Glutamatergic neuron (in vitro differentiated cells): ENCODE measurements at regions not wholly inside any gene's neighbourhood (a gene's known extent, or its start where the extent isn't known, plus 50 kb on each side); places are given as distances from the start of the nearest gene placed in this dataset.

Source experiments
- DNase-seq: peaks from one replicate; pipeline ENCODE4 v3.0.0; 2022
- H3K27ac Mint-ChIP-seq: one replicate; pipeline ENCODE4 v1.8.0; 2020; ENCODE audit warnings: mild to moderate bottlenecking, mixed read lengths, inconsistent platforms; ENCODE audit not compliant: unreplicated experiment
- H3K27me3 Mint-ChIP-seq: one replicate; pipeline ENCODE4 v1.8.0; 2020; ENCODE audit warnings: mild to moderate bottlenecking, moderate library complexity, mixed read lengths, inconsistent platforms; ENCODE audit not compliant: unreplicated experiment
- H3K36me3 Mint-ChIP-seq: one replicate; pipeline ENCODE4 v1.8.0; 2020; ENCODE audit warnings: mild to moderate bottlenecking, mixed read lengths, inconsistent platforms; ENCODE audit not compliant: unreplicated experiment
- H3K4me1 Mint-ChIP-seq: one replicate; pipeline ENCODE4 v1.8.0; 2020; ENCODE audit warnings: mild to moderate bottlenecking, low read depth, mixed read lengths, inconsistent platforms; ENCODE audit not compliant: unreplicated experiment
- H3K4me3 Mint-ChIP-seq: one replicate; pipeline ENCODE4 v1.8.0; 2020; ENCODE audit warnings: mild to moderate bottlenecking, mixed read lengths, inconsistent platforms; ENCODE audit not compliant: unreplicated experiment
- H3K9me3 Mint-ChIP-seq: one replicate; pipeline ENCODE4 v1.8.0; 2020; ENCODE audit warnings: mild to moderate bottlenecking, moderate library complexity, mixed read lengths, inconsistent platforms; ENCODE audit not compliant: unreplicated experiment
- TF ChIP-seq, protein P1 (sequence below): fragments of 200-600 bp; sonication (generic); IDR thresholded peaks from one replicate; pipeline ENCODE4 v1.5.0; 2021; ENCODE audit not compliant: partially characterized antibody, unreplicated experiment

DNA sequence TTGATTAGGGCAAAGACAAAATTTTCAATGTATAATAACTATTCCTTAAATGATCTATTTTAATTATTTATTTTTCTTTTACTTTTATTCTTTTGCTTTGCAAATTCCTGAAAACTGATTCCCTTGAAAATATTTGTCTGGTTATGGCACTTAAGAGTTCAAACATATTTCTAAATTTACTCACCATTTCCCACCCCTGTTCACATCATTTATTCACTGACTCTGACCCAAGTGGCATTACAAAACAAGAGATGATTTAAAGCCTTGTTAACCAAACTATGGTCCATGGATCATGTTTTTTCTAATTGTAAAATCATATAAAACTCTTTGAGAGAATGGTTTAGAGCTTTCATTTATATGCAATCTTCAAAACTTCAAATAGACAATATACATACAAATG lies 1256.1 kb upstream of the LRRN3 start:
- Mint-ChIP-seq H3K4me3 (no peak overlapping the region), H3K27me3 (no peaks in the 10 kb centered on the region), H3K4me1 (no peaks in the 10 kb centered on the region), H3K9me3 (peaks cover 1% of the 10 kb centered on the region), H3K27ac (no peak overlapping the region), H3K36me3 (no peaks in the 10 kb centered on the region)
- TF ChIP-seq, protein P1, sequence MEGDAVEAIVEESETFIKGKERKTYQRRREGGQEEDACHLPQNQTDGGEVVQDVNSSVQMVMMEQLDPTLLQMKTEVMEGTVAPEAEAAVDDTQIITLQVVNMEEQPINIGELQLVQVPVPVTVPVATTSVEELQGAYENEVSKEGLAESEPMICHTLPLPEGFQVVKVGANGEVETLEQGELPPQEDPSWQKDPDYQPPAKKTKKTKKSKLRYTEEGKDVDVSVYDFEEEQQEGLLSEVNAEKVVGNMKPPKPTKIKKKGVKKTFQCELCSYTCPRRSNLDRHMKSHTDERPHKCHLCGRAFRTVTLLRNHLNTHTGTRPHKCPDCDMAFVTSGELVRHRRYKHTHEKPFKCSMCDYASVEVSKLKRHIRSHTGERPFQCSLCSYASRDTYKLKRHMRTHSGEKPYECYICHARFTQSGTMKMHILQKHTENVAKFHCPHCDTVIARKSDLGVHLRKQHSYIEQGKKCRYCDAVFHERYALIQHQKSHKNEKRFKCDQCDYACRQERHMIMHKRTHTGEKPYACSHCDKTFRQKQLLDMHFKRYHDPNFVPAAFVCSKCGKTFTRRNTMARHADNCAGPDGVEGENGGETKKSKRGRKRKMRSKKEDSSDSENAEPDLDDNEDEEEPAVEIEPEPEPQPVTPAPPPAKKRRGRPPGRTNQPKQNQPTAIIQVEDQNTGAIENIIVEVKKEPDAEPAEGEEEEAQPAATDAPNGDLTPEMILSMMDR, result no peak
- no peak for DNase-seq

DNA sequence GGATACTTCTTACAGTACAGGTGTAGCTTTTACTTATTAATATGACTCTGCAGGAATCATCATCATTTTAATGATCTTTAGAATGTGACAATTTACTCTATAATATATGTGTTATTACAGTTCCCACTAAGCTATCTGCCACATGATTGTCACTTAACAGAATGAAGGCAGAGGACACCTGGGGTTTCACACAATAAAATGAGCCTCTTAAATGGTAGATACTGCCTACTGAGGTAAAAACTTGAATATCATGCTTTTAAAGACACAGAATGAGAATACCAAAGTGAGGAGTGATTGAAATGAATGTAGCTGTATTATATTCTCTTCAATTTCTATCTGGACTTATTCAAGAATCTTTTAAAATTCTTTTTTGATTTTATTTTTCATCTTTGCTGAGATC lies 1255.3 kb upstream of the LRRN3 start:
- DNase-seq, result no peak
- no peaks in the 10 kb centered on the region for H3K4me1 Mint-ChIP-seq
- H3K27me3 Mint-ChIP-seq, result no peaks in the 10 kb centered on the region

DNA sequence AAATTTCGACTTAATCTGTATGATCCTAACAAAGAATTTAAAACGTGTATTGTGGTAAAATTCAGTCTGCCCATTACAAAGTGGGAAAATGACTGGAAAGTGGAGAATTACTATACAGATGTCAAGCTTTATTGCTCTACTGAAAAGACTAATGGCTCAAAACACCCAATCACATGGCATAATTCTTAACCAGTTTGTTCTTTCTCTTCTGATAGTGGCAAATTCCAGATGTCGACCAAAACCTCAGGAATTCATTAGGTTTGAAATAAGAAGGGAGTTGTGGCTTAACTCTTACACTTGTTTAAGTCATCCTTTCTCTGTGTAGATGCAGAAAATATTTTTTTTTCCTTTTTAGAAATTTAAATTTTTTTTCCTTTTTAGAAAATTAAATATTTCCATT lies 1254.9 kb upstream of the LRRN3 start:
- Mint-ChIP-seq H3K9me3 (peaks cover 1% of the 10 kb centered on the region), H3K4me1 (no peaks in the 10 kb centered on the region), H3K4me3 (no peak overlapping the region), H3K27me3 (no peaks in the 10 kb centered on the region), H3K36me3 (no peaks in the 10 kb centered on the region), H3K27ac (no peak overlapping the region)
- DNase-seq, result no peak
- TF ChIP-seq, protein P1, result no peak

More for the DNA sequence above, 1255.3 kb upstream of the LRRN3 start:
- H3K36me3 Mint-ChIP-seq, result no peaks in the 10 kb centered on the region
- TF ChIP-seq, protein P1, result no peak
- no peak overlapping the region for H3K4me3 Mint-ChIP-seq
- H3K27ac Mint-ChIP-seq, result no peak overlapping the region
- peaks cover 1% of the 10 kb centered on the region for H3K9me3 Mint-ChIP-seq

DNA sequence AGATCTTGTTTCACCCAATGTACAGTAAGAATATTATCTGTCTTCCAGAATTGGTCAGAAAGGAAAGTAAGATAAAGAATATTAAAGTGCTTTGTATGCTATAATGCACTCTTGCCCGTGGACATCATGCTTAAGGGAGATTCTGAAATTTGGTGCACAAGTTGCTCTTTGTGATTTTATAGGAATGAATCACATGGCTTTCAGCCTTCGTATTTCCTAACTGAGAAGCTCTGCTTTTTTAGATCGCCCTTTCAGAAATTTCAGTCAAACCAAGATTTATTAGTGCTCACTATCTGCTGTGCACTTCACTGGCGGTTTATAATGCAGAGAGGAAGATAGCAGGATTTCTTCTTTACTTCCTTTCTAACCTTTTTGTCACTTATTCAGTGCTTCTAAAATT lies 1248.5 kb upstream of the LRRN3 start:
- Mint-ChIP-seq H3K36me3 (no peaks in the 10 kb centered on the region), H3K9me3 (no peaks in the 10 kb centered on the region), H3K27ac (no peak overlapping the region), H3K4me3 (no peak overlapping the region), H3K4me1 (peaks cover 9% of the 10 kb centered on the region), H3K27me3 (no peaks in the 10 kb centered on the region)
- TF ChIP-seq, protein P1, result no peak
- no peak for DNase-seq

DNA sequence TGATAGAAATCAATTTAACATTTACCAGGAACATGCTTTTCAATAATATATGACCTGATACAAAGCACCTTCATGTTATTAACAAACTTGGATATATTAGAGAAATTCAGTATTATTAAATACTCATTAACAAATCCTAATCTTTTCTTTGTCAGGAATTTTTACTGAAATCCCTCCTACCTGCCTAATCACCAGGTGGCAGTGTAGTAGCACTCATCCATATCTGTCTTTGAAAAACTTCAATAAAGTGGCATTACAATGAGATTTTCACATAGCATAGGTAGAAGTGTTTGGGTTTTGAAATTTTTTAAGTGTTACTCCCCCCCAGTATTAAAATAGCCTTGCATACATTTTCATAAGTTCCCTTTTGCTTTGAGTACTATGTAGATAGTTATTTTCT lies 1246.6 kb upstream of the LRRN3 start:
- H3K4me3 Mint-ChIP-seq, result no peak overlapping the region
- peaks cover 9% of the 10 kb centered on the region for H3K4me1 Mint-ChIP-seq
- no peaks in the 10 kb centered on the region for H3K36me3 Mint-ChIP-seq
- TF ChIP-seq, protein P1, result peak; percentile 23
- H3K27me3 Mint-ChIP-seq, result no peaks in the 10 kb centered on the region
- no peak overlapping the region for H3K27ac Mint-ChIP-seq
- no peak for DNase-seq
- H3K9me3 Mint-ChIP-seq, result no peaks in the 10 kb centered on the region
